SKM-1 treated with dmso at 0.1 percent for 144 hours (cell line): ENCODE measurements at regions not wholly inside any gene's neighbourhood (a gene's known extent, or its start where the extent isn't known, plus 50 kb on each side); places are given as distances from the start of the nearest gene placed in this dataset.

Experiments
- DNase-seq: peaks from one replicate; lab custom pipeline; 2025; ENCODE audit not compliant: unreplicated experiment; lab: John Stamatoyannopoulos, UW

GRCh38 chr10:108894402-108895301, 1028.7 kb downstream of the XPNPEP1 start:
- DNase-seq: no peak

- DNase-seq: no peak
Measured at GRCh38 chr10:108877095-108877561, 1046.2 kb downstream of the XPNPEP1 start.

DNA sequence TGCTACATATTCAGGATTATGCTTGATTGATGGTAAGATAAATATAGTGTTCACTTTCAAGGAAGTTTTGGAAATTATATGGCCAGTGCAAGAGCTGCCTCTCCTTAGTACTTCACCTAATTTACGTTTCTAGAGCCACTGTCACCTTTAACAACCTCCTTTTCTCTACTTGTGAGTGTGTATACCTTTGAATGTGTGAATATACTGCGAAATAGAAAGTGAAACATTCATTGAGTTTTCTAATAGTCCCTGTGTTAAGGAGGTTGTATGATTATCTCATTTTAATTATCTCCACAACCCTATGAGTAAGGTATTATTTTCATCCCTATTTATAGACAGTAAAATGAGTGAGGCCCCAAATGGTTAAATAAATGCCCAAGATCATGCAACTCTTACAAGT, 1050.5 kb downstream of the XPNPEP1 start:
- no peak for DNase-seq

DNA sequence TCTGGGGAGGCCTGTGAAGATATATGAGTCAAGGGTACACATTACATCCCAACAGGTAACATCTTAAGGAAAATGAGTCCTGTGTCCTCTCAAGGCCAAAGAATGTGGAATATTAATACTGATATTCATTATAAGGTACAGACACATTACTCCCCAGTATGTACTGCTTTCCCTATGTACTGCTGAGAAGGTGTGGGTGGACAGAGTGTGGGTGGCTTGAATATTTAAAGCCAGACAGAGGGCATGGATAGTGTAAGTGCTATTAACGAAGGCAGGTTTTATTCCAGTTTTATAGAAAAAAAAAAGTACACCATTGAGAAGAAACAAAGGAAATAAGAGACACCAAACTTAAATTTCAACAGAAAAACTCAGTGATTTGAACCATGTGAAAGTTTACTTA, 1054.4 kb downstream of the XPNPEP1 start:
- no peak for DNase-seq

DNA sequence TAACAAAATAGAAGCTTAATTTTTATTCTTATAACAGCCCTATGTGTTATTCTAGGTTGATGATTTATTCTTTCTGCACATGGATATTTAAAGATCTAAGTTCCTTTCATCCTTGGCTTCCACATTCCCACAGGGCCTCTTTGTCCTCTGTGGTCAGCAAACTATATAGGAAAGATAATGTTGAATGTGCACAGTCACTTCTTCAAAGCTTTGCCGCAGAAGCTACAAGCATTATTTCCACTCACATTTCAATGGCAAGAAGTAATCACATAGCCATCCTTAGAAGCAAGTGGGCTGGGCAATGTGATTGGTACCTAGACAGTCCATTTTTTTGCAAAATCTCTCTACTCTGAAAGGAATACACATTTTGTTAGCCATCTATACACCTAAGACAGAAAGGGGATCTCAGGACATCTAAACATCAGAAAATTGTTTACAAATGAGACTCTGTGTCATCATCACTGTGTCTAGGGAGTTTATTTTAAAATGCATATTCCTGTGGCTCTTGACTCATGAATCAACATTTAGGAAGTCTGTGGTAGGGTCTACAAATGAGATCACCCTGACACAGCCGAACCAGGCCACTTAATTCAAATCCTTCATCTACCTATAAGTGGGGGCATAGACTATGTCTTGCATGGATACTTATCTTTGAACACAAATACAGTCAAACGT, 1060.5 kb downstream of the XPNPEP1 start:
- DNase-seq: no peak

DNA sequence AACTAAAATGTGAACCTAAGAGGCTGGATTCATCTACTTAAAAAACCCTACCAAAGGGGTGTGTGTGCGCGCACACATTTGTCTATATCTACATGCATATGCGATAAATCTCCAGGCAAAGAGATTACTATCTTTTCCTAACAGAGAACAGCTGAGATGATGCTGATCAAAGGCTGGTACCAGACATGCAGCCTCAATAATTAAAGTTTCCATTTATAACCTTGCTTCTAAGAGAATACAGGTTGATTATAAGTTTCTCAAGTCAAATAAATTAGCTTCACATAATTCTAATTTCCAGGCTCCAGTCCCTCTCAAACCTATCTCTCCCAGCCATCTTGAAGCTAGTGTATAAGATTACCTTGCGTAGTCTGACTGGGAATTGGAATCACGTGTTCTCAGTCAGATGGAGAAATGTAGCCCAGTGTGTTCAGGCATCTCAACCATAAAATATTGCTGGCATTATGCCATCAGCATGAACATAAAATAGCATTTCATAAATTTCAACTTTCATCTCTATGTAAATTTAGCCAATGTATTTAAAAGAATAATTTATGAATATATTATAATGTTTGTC, 1062.0 kb downstream of the XPNPEP1 start:
- DNase-seq: no peak

- no peak for DNase-seq
Measured at GRCh38 chr10:108852211-108852610, 1071.1 kb downstream of the XPNPEP1 start.

- DNase-seq: peak; percentile 42
Measured at GRCh38 chr10:108850138-108850854, 1073.0 kb downstream of the XPNPEP1 start.

GRCh38 chr10:108849688-108850087, 1073.6 kb downstream of the XPNPEP1 start:
- DNase-seq: no peak

DNA sequence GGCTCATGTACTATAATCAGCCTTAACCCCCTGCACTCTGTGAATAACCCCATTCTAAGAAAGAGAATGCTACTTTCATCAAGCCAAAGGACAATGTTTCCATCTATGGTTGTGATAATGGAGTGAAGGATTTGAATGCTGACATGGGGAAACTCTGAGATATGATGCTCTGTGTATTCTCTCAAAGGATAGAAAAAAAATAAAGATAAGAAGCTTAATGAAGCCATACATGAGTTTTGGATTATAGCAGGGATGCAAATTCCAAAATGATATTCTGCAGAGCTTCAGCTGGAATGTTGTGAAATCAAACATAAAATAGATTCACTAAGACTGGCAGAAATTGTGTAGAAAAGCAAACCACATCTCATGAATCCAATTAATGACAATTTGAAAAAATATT, 1074.1 kb downstream of the XPNPEP1 start:
- DNase-seq: no peak

DNA sequence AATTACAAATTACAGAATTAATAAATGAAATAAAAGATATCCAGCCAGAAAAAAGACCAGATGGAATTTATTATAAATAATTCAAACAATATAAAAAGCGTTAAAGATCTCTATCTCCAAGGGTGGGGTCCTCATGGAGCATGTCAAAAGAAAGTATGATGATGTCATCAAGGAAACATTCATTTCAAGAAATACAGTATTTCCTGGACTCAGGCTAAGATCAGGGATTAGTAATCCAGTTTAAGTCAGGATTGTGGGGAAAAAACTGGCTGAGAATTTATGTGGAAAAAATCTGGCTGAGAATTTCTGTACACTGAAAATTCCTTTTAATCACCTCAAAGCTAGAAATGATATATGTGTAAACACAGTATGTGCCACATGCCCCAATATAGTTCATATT, 1075.3 kb downstream of the XPNPEP1 start:
- no peak for DNase-seq

DNA sequence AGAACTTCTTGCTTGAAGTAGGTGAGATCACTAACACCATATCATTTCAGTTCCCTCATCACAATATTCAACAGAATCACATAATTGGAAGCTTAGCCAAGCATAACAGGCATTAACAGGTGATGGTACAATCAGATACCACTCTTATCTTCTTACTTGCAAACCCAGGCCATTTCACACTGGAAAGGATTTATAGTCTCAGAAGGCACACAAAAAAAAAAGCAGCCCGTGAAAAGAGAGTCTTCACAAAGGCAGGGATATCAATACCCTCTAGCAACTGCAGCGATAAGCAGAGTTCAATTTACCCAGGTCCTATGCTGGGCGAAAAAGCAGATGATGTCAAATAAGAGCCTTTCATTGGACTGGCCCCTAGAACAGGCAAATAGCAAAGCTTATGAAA, 1082.4 kb downstream of the XPNPEP1 start:
- DNase-seq: no peak

DNA sequence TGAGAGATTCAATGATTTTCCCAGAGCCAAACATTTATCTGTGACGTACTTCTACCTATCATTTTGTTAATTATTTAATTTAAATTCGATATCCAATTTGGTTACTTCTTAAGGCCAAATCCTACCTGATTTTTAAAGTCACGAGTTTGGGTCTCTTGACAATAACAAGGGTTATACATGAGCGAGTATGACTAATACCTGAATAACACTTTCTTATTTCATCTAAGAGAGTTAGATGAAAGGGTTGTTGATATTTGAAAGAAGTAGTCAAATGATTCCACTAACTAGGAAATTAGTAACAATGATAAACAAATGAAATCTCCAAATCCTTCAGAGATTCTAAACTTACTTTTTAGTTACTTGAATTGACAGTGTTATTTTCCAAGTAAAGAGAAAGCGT, 1086.9 kb downstream of the XPNPEP1 start:
- no peak for DNase-seq

- DNase-seq: no peak
Measured at GRCh38 chr10:108822026-108822425, 1101.3 kb downstream of the XPNPEP1 start.

- DNase-seq: no peak
Measured at GRCh38 chr10:108819302-108819701, 1104.0 kb downstream of the XPNPEP1 start.

DNA sequence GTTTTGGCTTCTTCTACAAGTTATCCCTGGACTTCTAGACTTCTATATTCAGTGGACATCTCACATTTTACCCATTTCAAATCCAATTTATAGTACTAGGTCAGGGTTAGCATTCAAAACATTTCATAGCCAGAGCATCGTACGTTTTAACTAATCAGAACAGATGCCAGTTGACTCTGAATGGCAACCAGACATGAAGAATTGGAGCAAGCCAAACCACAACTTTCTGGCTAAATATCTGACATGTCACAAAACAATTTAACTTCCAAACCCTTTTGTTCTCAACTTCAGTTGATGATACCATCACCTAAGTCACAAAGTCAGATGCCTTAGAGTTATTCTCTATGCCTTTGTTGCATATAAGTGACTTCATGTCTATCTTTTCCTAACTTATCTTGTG, 1105.7 kb downstream of the XPNPEP1 start:
- no peak for DNase-seq

- no peak for DNase-seq
Measured at GRCh38 chr10:108817135-108817534, 1106.2 kb downstream of the XPNPEP1 start.

DNA sequence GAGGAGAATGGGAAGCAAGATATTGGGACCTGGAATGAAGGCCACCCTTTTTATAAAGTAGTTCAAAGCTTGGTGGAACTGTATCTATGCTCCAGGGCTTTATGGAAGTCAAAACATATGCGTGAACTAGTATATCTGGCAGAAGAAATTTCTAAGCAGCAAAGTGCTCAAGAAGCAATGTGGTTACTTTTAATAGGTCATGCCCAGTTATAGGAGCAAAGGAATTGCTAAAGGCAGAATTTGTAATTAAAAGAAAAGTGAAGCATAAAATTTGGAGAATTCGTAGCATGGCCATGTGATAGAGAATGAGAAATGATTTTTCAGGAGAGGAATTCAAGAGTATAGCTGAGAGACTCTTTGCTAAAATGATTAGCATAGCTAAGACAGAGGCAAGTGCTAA, 1110.4 kb downstream of the XPNPEP1 start:
- DNase-seq: no peak

DNA sequence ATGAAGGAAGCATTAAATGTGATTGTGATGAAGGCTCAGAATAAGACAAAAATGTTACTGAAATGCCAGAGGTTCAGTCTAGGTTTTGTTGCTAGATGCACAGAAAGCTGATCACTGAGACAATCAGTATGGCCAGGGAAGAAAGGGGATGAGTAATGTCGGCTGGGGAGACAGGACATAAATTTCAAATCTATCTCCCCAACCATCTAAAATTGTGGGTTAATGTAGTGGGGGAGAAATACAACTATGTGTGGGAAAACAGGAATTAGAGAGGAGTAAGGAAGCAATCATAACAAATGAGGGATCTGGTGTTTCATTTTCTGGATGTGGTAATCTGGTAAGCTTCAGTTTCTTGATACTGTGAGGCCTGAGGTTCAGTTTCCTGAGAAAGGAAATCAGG, 1111.0 kb downstream of the XPNPEP1 start:
- DNase-seq: no peak

DNA sequence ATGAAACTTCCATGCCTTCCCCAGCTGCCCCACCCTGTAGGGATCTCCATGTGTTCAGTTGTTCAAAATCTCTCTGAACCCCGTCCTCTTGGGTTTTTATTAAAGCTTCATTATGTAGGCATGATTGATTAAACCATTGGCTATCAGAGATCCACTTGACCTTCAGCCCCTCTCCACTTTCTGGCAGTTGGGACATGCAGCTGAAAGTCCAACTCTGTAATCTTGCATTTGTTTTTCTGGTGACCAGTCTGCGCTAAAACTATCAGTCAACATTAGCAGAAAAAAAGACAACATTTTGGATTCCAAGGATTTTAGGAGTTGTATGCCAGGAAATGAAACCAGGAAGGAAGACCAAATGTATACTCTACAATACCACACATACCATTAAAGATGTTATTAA, 1115.1 kb downstream of the XPNPEP1 start:
- DNase-seq: no peak

DNA sequence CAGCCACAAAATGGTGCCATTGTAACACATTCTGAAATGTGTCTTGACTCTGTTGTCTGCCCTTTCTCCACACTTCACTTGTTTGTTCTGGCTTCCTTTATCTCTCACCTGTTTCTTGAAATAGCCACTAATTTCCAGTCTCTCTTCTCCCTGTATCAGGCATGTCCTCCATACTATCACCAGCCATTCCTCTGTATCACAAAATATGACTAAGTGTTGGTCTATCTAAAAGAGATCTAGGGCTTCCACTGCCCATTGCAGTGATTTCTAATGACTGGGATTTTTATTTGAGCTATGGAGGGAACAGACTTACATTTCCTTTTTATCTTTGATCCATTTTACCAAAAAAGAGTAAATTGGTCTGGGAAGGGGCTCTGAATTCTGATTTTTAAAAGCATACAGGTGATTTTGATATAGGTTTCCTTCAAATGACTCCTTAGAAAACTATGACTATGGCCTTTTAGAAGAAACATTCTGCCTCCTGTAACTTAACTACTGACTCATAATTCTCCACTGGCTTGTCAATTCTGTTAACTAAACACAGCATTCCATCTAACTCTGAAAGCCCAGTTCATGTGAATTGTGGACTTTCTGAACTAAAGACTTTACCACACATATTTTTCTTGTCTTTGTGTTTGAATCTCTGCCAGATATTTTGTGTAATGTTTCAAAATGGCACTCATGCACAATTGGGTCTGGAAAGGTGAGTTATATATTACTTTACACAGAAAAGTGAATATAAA, 1121.4 kb downstream of the XPNPEP1 start:
- no peak for DNase-seq
